Thyroid gland (tissue), 4 donors: ENCODE measurements at regions not wholly inside any gene's neighbourhood (a gene's known extent, or its start where the extent isn't known, plus 50 kb on each side); places are given as distances from the start of the nearest gene placed in this dataset.

Experiments used
- DNase-seq, 2 donors: peaks; one replicate each; pipeline ENCODE4 v3.0.0-alpha.2; 2019
- H3K27ac ChIP-seq, 3 donors: fragments of 200-600 bp; sonication (generic); 1 replicate in 2 of 3; 2 replicates in 1 of 3; pipeline ENCODE4 v1.5.1; 2016 to 2019; ENCODE audit warnings: mild to moderate bottlenecking in 1 of 3, moderate library complexity in 1 of 3
- H3K27me3 ChIP-seq: fragments of 200-600 bp; sonication (generic); one replicate; pipeline ENCODE4 v1.5.1; 2019
- H3K36me3 ChIP-seq, 2 donors: fragments of 200-600 bp; sonication (generic); one replicate each; pipeline ENCODE4 v1.5.1; 2016 to 2019
- H3K4me1 ChIP-seq, 2 donors: fragments of 200-600 bp; sonication (generic); one replicate each; pipeline ENCODE4 v1.5.1; 2017 to 2019
- H3K4me3 ChIP-seq, 3 donors: fragments of 200-600 bp; sonication (generic); replicated peaks in 1 of 3; 1 replicate in 2 of 3; 2 replicates in 1 of 3; pipeline ENCODE4 v1.5.1; 2016; ENCODE audit warnings: mild to moderate bottlenecking in 1 of 3
- H3K9me3 ChIP-seq: fragments of 200-600 bp; sonication (generic); one replicate; pipeline ENCODE4 v1.5.1; 2017
- POLR2A ChIP-seq, 2 donors: fragments of 450-650 bp; IDR thresholded peaks; one replicate each; pipeline ENCODE4 v1.6.1; 2017; ENCODE audit warnings: antibody characterized with exemption in 2 of 2, mild to moderate bottlenecking in 2 of 2, moderate library complexity in 1 of 2
- WGBS, 2 donors: methylation state at CpG; one replicate each; pipeline ENCODE4 v1.1.5; 2017; 5-methylcytosine and 5-hydroxymethylcytosine counted together
- intact Hi-C: fragments of 100-400 bp; cut with DNase I; formaldehyde crosslinking; loops from one replicate; pipeline ENCODE4 v1.15.1; 2023
- TF ChIP-seq, protein P1 (sequence below), 6 experiments: fragments of 200-600 bp in 3 of 6; fragments of 450-650 bp in 3 of 6; sonication (generic) in 3 of 6; IDR thresholded peaks; one replicate each; pipeline ENCODE4 v1.5.1; 2016 to 2019; ENCODE audit warnings: antibody characterized with exemption in 6 of 6, mild to moderate bottlenecking in 2 of 6, inconsistent platforms in 1 of 6, moderate library complexity in 1 of 6

GRCh38 chr11:80473562-80473961, 1032.7 kb upstream of the TENM4 start:
- intact Hi-C loops: no loop called here
- no peak for TF ChIP-seq POLR2A (IDR thresholded peaks at IDR 0.05)
- Histone ChIP-seq H3K4me3 (no peak overlapping the region), H3K4me1 (no peaks in the 10 kb centered on the region), H3K27ac (no peak overlapping the region), H3K27me3 (no peaks in the 10 kb centered on the region), H3K9me3 (no peaks in the 10 kb centered on the region), H3K36me3 (no peaks in the 10 kb centered on the region)
- WGBS, 2 donors: 86 to 92% methylated on average over 3 of the region's 3 CpGs
- no peak for DNase-seq

DNA sequence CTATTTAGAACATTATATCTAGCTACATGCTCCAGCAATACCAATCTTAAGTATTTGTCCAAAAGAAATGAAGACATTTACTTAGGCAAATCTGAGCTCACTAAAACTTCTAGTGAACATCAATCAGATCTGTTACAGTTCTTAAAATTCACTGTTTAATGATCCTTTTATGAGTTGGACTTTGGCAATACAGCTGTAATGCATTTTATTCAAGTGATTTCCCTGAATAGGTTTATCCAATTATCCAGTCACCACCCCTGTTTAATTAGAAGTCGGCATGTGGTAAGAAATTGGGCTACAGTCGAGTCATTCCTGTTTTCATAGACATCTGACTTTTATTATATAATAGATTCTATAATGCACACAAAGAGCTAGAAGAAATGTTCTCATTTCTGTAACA, 1029.0 kb upstream of the TENM4 start:
- TF ChIP-seq, protein P1, sequence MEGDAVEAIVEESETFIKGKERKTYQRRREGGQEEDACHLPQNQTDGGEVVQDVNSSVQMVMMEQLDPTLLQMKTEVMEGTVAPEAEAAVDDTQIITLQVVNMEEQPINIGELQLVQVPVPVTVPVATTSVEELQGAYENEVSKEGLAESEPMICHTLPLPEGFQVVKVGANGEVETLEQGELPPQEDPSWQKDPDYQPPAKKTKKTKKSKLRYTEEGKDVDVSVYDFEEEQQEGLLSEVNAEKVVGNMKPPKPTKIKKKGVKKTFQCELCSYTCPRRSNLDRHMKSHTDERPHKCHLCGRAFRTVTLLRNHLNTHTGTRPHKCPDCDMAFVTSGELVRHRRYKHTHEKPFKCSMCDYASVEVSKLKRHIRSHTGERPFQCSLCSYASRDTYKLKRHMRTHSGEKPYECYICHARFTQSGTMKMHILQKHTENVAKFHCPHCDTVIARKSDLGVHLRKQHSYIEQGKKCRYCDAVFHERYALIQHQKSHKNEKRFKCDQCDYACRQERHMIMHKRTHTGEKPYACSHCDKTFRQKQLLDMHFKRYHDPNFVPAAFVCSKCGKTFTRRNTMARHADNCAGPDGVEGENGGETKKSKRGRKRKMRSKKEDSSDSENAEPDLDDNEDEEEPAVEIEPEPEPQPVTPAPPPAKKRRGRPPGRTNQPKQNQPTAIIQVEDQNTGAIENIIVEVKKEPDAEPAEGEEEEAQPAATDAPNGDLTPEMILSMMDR (IDR thresholded peaks at IDR 0.05): no peak
- TF ChIP-seq POLR2A (IDR thresholded peaks at IDR 0.05): no peak
- WGBS, 2 donors: 81 to 84% methylated on average over 2 of the region's 2 CpGs
- Histone ChIP-seq H3K27ac (no peak overlapping the region), H3K4me3 (no peak overlapping the region), H3K36me3 (no peaks in the 10 kb centered on the region), H3K27me3 (no peaks in the 10 kb centered on the region), H3K9me3 (no peaks in the 10 kb centered on the region), H3K4me1 (no peaks in the 10 kb centered on the region)
- intact Hi-C loops: no loop called here
- no peak for DNase-seq

DNA sequence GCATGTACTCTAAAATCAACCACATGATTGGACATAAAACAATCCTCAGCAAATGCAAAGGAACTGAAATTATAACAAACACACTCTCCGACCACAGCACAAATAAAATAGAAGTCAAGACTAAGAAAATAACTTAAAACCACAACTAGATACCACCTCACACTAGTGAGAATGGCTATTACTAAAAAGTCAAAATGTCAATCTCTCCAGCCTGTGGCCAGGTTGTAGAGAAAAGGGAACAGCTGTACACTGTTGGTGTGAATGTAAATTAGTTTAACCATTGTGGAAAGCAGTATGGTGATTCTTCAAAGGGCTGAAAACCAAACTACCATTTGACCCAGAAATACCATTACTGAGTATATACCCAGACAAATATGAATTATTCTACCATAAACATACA, 1025.7 kb upstream of the TENM4 start:
- Histone ChIP-seq H3K4me1 (no peaks in the 10 kb centered on the region), H3K27ac (no peak overlapping the region), H3K27me3 (no peaks in the 10 kb centered on the region), H3K36me3 (no peaks in the 10 kb centered on the region), H3K4me3 (no peak overlapping the region), H3K9me3 (no peaks in the 10 kb centered on the region)
- intact Hi-C loops: no loop called here
- WGBS, 2 donors: 91 to 98% methylated on average over 1 of the region's 1 CpG
- no peak for DNase-seq
- TF ChIP-seq, protein P1 (IDR thresholded peaks at IDR 0.05): no peak
- TF ChIP-seq POLR2A (IDR thresholded peaks at IDR 0.05): no peak

- intact Hi-C loops: no loop called here
These were observed 1021.4 kb upstream of the TENM4 start for GRCh38 chr11:80462211-80462610.

DNA sequence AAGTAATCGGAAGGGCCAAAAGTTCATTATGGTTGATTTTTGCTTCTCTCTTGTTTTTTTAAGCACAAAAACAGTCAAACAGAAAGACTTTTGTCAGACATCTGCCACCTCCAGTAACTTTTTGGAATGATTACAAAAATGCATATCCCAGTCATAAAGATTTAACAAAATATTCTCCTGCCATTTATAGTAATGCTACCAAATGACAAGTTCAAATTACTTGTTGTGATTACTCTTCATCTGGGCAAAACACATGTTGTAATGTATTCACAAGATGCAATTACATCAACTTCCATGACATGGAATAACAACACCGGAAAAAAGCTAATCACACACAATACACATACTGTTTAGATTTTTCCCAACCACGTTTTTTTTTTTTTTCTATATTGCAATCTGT, 1017.5 kb upstream of the TENM4 start:
- 77 to 83% methylated on average over 3 of the region's 3 CpGs for WGBS, 2 donors
- H3K9me3 ChIP-seq: no peaks in the 10 kb centered on the region
- no peak for DNase-seq
- intact Hi-C loops: no loop called here
- no peaks in the 10 kb centered on the region for H3K27me3 ChIP-seq
- H3K4me3 ChIP-seq: no peak overlapping the region
- H3K4me1 ChIP-seq: no peaks in the 10 kb centered on the region
- TF ChIP-seq, protein P1 (IDR thresholded peaks at IDR 0.05): no peak
- TF ChIP-seq POLR2A (IDR thresholded peaks at IDR 0.05): no peak
- no peak overlapping the region for H3K27ac ChIP-seq
- no peaks in the 10 kb centered on the region for H3K36me3 ChIP-seq

More at GRCh38 chr11:80462211-80462610, 1021.4 kb upstream of the TENM4 start:
- no peaks in the 10 kb centered on the region for H3K4me1 ChIP-seq
- TF ChIP-seq, protein P1 (IDR thresholded peaks at IDR 0.05): no peak
- TF ChIP-seq POLR2A (IDR thresholded peaks at IDR 0.05): no peak
- no peak overlapping the region for H3K4me3 ChIP-seq
- WGBS, 2 donors: 80 to 87% methylated on average over 3 of the region's 3 CpGs
- H3K9me3 ChIP-seq: no peaks in the 10 kb centered on the region
- H3K36me3 ChIP-seq: no peaks in the 10 kb centered on the region
- DNase-seq: no peak
- no peak overlapping the region for H3K27ac ChIP-seq
- no peaks in the 10 kb centered on the region for H3K27me3 ChIP-seq

DNA sequence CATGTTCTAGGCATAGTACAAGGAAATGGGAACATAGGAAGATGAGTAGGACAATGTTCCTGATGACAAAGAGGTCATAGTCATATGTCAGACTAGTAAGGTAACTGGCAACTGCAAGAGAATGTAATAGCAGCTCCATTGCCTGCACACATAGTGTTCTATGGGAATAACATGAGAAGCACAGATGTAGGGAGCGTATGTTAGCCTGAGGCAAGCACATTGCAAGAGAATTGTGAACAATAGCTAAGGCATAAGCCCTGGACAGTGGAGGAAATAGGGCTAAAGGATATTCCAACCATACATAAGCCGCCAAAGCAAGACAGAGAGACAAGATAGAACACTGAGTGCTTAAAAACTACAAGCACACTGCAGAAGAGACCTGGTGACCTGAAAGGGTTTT, 1017.0 kb upstream of the TENM4 start:
- no peaks in the 10 kb centered on the region for H3K4me1 ChIP-seq
- no peak overlapping the region for H3K4me3 ChIP-seq
- intact Hi-C loops: no loop called here
- no peak overlapping the region for H3K27ac ChIP-seq
- 89 to 90% methylated on average over 2 of the region's 2 CpGs for WGBS, 2 donors
- no peak for DNase-seq
- no peak for TF ChIP-seq POLR2A (IDR thresholded peaks at IDR 0.05)
- TF ChIP-seq, protein P1 (IDR thresholded peaks at IDR 0.05): no peak
- H3K27me3 ChIP-seq: no peaks in the 10 kb centered on the region
- no peaks in the 10 kb centered on the region for H3K36me3 ChIP-seq
- no peaks in the 10 kb centered on the region for H3K9me3 ChIP-seq
